GM21447 (cell line): ENCODE measurements at regions not wholly inside any gene's neighbourhood (a gene's known extent, or its start where the extent isn't known, plus 50 kb on each side); places are given as distances from the start of the nearest gene placed in this dataset.

Source experiments
- ATAC-seq: cut with Tn5 transposase; IDR thresholded peaks from one replicate; pipeline ENCODE4 v1.9.1; 2021; ENCODE audit not compliant: unreplicated experiment

DNA sequence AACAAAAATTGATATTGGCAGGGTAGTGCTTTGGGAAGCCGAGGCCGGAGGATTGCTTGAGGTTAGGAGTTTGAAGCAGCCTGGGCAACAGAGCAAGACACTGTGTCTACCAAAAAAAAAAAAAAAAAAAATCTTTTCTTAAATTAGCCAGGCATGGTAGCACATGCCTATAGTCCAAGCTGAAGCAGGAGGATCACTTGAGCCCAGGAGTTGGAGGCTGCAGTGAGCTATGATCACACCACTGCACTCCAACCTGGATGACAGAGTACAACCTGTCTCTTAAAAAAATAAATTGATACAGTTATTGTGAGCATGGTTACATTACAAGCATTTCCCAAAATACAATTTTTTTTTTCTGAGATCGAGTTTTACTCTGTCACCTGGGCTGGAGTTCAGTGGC lies 59.4 kb upstream of the SVIL start:
- no peak for ATAC-seq

DNA sequence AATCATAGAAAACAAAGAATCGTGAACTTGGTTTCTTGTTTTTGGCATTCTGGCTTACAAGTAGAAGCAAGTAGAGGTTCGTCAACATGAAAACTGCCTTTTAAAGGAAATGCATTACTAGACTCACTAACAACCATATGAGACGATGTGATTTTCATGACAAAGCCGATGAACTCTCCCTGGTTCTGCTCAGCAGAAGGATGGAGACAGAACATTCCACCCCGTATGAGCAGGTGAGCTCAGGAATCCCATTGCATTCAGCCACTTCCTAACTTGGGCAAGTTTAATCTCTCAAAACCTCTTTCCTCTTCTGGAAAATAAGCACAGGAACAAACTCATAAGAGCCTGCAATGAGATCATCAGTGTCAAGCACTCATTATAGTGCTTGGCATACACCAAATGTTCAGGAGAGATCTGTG lies 57.4 kb upstream of the SVIL start:
- ATAC-seq, result no peak

- ATAC-seq, result no peak
Observed at GRCh38 chr10:29691564-29692072, 56.8 kb upstream of the SVIL start.

DNA sequence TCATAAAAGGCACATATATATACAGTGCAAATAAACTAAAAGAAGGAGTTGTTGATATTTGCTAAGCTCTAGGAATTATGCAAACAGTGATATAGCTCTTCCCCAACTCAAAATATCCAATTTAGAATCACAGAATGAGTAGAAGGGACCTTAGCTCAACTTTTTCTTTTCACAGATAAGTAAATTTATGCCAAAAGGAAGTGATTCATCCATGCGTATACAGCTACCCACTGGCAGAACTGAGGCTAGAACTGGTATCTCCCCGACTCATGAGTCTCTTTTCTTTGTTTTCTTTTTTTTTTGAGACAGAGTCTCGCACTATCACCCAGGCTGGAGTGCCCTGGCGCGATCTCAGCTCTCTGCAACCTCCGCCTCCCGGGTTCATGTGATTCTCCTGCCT lies 54.2 kb upstream of the SVIL start:
- ATAC-seq, result no peak

DNA sequence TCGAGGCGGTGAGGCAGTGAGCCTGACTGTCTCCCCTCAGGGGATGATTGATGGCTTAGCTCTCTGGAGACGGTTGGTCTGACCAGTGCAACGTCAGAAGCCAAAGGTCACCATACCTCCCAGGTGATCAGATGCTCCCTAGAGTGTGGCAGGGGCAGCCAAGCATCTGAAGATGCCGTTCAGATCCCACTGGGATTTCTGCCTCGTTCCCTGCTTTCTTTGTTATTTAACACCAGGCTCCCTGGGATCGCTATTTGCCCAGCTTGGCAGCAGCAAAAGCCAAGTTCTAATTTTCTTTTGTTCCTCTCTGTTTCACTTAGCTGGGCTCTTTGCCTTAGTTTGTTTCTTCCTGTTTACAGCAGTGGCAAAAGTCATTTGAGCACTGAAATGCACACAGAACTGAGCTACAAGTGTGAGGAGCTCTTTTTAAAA lies 53.5 kb upstream of the SVIL start:
- ATAC-seq, result no peak

- no peak for ATAC-seq
Observed at GRCh38 chr10:29687421-29688164, 52.8 kb upstream of the SVIL start.

- ATAC-seq, result no peak
Observed at GRCh38 chr10:29685506-29685905, 50.7 kb upstream of the SVIL start.
